ENCODE measurements at regions not wholly inside any gene's neighbourhood (a gene's known extent, or its start where the extent isn't known, plus 50 kb on each side); places are given as distances from the start of the nearest gene placed in this dataset.
A peak's percentile ranks its signal among the peaks of the same experiment; 100 is the strongest.

GRCh38 chr12:69059465-69060457 is 126.8 kb upstream of the CPM start:
- H3K4me3 ChIP-seq (ENCODE audit: low read length): no peak overlapping the region
- no peak for TF ChIP-seq CTCF (IDR thresholded peaks at IDR 0.05; ENCODE audit: insufficient read depth, low read depth, low read length, missing control alignments)
- peak; percentile 96 for DNase-seq (ENCODE audit: low read depth)

- no peak for TF ChIP-seq CTCF (IDR thresholded peaks at IDR 0.05; ENCODE audit: insufficient read depth, low read depth, low read length, missing control alignments)
- no peak overlapping the region for H3K4me3 ChIP-seq (ENCODE audit: low read length)
- no peak for DNase-seq (ENCODE audit: low read depth)
Observed at GRCh38 chr12:69061574-69061973, 128.6 kb upstream of the CPM start.

- DNase-seq (ENCODE audit: low read depth): no peak
- no peak for TF ChIP-seq CTCF (IDR thresholded peaks at IDR 0.05; ENCODE audit: insufficient read depth, low read depth, low read length, missing control alignments)
- H3K4me3 ChIP-seq (ENCODE audit: low read length): no peak overlapping the region
Observed at GRCh38 chr12:69062621-69063237, 129.8 kb upstream of the CPM start.

- no peak for TF ChIP-seq CTCF (IDR thresholded peaks at IDR 0.05; ENCODE audit: insufficient read depth, low read depth, low read length, missing control alignments)
- no peak overlapping the region for H3K4me3 ChIP-seq (ENCODE audit: low read length)
- DNase-seq (ENCODE audit: low read depth): peak; percentile 40
Observed at GRCh38 chr12:69064734-69065443, 131.9 kb upstream of the CPM start.

- TF ChIP-seq CTCF (IDR thresholded peaks at IDR 0.05; ENCODE audit: insufficient read depth, low read depth, low read length, missing control alignments): no peak
- H3K4me3 ChIP-seq (ENCODE audit: low read length): no peak overlapping the region
- peak; percentile 80 for DNase-seq (ENCODE audit: low read depth)
Observed at GRCh38 chr12:69065775-69066174, 132.8 kb upstream of the CPM start.

GRCh38 chr12:69066492-69067373 is 133.8 kb upstream of the CPM start:
- no peak for TF ChIP-seq CTCF (IDR thresholded peaks at IDR 0.05; ENCODE audit: insufficient read depth, low read depth, low read length, missing control alignments)
- H3K4me3 ChIP-seq (ENCODE audit: low read length): no peak overlapping the region
- DNase-seq (ENCODE audit: low read depth): no peak

All from epithelial cell of esophagus (primary cell).